HG02623 (cell line): ENCODE measurements at regions not wholly inside any gene's neighbourhood (a gene's known extent, or its start where the extent isn't known, plus 50 kb on each side); places are given as distances from the start of the nearest gene placed in this dataset.

ENCODE experiments used
- ATAC-seq: cut with Tn5 transposase; IDR thresholded peaks from one replicate; pipeline ENCODE4 v1.9.1; 2021; ENCODE audit warnings: moderate library complexity; ENCODE audit not compliant: unreplicated experiment

DNA sequence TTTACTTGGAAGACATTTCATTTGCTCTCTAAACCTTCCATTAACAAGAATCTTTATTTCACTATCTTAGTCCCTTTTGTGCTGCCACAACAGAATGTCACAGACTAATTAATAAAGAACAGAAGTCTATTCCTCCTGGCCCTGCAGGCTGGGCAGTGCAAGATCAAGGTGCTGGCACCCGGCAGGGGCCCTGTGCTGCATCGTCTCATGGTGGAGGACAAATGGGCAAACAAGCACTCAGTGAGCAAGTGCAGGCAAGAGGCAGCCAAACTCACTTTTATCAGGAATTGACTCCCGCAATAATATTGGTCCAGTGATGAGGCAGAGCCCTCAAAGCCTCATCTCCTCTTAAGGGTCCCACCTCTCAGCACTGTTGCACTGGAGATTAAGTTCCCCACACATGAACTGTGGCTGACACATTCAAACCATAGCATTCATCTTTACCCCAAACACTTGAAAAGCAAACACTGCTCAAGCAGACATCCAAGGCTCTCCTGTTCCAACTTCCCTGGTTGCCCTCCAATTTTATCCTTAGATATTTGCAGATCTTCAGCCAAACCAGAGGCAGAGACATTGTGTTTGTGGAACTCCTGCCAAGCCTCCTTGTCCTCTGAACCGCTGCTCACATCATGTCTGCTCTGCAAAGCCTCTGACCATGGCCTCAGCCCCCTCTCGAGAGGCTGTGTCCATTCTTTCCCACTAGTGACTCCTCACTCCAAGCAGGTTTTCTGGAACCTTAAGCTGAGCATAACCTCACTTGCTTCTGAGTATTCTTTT lies 404.4 kb upstream of the SOX11 start:
- no peak for ATAC-seq

DNA sequence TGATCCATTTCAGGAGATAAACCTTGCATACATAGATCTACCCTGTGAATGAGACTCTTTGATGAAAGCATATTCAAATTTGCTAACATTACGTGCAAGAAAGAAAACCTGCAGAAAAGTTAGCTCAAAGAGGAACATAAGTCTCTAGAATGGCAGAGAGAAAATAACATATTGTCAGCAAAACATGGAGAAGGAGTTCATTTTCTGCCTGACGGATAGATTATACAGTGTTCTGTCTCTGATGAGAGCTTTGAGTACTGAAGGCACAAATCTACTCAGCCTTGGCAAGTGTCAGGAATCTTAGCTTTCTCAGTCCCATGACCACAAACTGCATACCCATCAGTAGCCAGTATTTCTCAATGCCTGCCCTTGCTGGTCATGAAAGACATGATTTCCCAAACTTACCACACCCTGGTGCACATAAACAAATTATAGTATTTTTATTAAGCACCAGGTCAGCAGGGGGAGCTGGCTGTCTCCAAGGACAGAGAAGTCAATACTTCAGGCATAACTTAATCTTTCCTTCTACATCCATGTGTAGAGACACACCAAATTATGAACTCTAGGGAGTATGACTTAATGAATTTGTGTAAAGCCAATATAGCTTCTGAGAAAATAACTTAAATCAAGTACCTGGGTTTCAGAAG lies 401.2 kb upstream of the SOX11 start:
- ATAC-seq: no peak

DNA sequence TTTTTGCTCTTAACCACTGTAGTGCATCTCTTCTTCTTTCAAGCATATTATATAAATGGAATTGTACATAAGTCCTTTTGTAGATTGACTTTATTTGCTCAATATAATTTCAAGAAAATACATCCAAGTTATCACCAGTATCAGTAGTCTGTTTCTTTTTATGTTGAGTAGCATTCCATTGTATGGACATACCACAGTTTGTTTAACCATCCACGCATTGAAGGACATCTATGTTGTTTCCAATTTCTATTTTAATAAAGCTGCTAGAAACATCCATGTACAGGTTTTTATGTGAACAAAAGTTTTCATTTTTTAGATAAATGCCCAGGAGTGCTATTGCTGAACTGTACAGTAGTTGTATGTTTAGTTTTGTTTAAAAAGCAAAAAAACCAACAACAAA lies 387.5 kb upstream of the SOX11 start:
- ATAC-seq: no peak

DNA sequence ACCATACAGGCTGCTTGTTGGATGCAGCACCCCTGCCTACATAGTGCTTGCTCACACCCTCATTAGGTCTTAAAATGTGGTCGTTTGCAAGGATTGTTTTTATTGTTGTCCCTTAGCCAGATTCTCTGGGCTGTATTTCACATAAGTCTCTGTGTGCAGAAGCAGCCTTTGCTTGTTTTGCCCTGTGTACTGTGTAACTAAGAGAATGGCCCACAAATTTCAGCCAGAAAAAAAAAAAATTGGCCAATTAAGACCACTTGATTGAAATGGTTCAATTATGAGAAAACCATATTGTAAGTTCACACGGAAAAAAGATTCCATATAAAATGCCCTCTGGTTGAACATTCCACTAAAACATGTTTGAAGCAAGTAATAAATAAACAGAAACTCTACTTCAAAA lies 377.1 kb upstream of the SOX11 start:
- ATAC-seq: no peak

DNA sequence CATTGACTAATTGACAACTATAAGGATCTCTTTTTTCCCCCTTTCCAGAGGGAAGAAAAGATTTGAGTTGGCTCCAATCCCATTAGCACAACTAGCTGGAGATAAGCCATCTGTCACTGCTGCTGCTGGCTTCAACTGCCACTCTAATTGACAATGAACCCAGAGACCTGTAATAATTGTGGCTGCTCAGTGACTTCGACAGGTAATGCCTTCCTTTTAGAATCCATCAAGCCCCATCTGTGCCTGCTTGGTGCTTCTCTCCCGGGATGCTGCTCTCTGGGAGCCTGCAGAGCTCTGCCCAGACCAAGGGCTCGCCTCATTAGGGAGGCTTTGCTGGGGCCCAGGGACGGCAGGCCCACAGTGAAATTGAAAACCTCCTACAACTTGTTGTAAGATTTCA lies 376.7 kb upstream of the SOX11 start:
- ATAC-seq: no peak

DNA sequence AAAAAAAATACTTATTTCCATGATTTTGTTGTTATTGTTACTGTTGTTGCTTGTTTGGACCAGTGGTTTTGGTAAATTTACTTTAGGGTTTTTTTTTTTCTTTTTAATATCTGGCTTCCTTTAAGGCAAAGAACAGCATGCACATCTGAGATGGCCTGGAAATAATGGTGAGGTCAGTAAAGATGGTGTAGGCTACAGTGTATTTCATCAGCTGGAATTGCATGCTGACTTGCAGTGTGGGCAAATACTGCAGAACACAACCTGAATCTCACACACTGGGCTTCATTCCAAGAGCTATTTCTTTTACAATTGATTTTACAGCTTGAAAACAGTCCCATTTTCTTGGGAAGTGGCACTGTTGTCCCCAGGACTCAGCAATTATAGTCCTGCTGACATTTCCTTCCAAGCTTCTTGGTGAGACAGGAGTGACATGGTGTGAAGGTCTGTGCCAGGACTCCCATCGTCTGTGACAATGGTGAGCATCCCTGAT lies 376.1 kb upstream of the SOX11 start:
- no peak for ATAC-seq

DNA sequence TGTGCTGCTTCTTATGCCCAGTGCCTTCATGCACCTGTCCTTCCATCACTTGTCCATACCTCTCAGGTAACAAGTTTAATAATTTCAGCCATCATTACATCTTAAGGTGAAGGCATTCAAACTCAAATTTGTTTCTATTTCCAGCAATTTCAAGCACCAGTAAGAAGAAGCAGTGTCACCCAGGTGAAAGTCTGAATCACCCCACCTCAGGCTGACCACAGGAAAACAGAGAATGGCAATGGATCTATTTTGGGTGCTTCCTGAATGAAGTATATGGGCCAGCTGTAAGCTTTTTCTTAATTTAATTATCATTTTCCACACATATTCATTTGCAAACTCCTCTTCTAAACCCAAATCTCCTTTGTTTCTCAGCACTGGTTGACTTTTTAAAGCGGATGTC lies 372.7 kb upstream of the SOX11 start:
- no peak for ATAC-seq

DNA sequence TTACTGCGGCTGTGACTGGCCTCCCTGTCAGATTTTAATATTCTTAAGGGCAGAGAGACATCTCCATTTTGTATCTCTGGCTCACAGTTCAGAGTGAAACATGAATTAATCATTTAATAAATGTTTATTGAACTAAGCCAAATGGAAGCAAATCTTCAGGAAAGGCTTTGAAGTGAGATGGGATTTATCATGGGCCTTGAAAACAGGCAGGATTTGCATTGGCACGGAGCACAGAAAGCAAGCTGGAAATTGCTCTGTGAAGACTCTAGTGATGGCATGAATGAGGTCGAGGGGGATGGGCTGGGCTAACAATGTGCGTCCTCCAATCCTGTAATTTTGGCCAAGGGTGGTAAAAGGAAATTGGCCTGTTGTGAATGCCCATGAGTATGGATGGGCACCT lies 369.8 kb upstream of the SOX11 start:
- ATAC-seq: no peak

DNA sequence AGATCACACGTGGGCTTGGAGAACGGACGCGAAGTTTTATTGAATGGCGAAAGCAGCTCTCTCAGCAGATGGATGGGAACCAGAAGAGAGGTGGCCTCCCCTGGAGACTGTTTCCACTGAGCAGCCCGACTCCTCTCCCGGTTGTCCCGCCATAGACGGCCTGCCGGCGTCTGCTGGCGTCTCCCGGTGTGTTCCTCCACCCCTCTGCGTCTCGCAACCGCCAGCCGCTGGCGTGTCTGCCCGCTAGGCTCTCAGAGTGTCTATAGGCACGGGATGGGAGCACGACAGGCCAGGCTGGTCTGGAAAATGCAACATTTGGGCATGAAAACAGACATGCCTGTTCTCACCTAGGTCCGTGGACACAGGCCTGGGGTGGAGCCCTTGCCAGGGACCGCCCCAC lies 366.7 kb upstream of the SOX11 start:
- ATAC-seq: no peak

DNA sequence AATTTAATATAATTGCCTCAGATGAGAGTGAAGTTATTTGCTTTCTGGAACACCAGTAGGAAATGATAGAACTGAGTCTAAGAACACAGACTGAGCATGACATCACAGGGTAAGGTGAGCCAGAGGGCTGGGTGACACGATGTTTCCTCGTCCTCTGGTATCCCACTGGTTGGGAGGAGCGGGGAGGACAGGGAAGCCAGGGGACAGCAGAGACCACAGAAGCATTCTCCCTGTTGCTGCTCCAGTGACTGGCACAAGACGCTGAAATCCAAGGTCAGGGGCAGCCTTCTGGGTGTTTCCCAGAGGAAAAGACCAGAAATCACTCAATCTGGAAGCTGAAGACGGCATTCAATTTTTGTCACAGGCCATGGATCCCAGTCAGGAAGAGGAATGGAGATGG lies 363.4 kb upstream of the SOX11 start:
- no peak for ATAC-seq

DNA sequence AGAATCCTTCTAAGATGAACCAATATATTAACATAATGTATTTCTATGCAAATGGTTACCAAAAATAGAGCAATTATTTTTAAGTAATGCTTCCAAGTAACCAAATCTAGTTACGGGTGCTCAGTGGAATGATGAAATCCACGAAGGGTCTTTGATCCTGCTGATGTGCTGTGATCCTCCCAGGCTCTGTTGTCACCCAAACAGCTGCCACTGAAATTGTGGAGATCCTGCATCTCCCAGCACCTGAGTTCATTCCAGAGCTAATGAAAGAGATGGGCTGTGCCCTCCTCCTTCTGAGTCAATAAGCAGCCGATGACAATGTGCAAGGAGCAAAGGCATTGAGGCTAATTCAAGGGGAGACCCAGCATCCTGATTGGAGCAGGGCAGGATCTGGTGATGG lies 362.4 kb upstream of the SOX11 start:
- ATAC-seq: no peak

DNA sequence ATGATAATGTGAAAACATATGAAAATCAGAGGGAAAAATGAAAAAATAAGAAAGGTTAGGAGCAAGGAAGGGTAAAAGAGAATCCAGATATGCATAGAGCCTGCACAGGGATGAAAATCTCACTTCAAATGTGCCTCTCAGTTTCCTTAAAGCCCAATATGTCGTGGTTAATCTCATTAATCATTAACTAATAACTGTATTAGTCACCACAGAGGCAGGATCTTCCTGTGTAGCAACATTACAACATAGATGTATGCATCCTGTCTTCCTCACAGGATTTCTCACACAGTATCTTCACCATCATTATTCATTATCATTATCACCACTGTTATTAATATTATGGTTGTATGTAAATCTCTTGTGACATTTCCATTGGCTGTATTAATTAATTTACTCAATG lies 361.2 kb upstream of the SOX11 start:
- ATAC-seq: no peak

DNA sequence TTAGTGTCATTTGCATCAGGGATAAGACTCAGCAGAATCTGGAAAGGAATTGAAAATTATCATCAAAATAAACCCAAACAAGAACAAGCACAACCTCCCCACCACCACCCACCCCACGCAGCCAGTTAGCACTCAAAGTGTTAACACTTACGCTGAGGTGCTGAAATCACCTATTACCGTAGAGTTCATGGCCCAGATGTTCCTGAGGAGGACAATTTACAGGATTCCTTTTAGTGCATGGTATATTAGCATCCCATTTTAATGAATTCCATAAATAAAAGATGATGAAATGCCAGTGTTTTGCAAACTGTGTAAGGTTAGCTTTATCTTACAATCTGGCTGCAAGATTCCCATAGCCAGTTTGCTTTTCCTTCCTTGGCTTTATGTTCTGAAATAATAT lies 359.3 kb upstream of the SOX11 start:
- no peak for ATAC-seq

DNA sequence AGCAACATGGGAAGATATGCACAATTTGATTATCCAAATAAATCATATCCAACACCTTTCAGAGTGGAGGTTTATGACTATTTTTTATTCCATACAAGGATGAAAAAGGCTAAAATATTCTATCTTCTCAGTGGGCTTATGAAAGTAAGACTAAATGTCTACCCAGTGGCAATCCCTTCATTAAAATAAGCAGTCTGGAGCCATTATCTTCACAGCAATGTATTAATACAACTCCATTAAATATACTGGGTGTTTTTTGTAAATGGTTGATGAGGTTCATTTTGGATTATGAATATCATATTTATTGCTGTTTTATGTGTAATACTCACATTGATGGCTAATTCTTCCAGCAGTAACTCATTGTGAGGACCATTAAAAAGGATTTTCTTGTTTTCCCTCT lies 352.7 kb upstream of the SOX11 start:
- no peak for ATAC-seq

DNA sequence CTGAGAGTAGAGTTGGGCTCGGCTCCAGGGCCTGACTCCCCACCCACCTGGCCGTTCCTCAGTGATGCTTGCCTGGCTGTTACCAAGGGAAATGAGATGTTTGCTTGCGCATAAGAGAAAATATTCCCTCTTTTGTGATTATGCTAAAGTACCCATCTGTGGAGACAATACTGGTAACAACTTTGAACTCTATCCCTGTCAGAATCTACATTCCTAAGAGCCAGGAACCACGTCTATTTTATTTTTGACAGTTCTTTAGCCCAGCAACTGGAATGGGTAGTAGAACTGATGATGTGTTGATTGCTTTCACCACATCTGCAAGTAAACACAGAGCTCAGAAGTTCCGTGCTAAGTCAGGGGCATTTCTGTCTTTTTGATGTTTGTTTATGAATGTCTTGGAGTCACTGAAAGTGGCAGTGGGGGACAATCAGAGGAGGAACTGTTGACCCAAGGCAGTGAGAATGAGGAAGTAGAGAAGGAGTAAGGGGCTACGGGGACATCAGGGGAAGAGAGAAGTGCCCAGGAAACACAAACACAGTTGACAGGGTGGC lies 348.3 kb upstream of the SOX11 start:
- no peak for ATAC-seq

DNA sequence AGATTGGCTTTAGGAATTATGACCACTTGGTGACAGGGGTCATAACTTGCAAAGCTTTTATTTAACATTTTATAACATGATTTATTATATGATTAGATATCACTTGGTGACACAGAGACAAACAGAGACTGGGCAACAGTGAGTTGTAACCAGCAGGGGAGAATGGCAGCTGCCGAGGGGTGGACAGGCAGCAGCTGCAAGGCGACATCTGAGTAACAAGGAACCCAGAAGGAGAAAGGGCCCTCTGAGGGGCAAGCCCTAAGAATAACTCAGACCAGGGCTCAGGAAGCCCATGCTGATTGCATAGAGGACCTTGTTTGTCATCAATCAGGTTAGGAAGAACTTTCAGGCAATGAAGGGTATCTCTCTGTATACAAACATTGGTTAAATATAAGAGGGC lies 339.9 kb upstream of the SOX11 start:
- ATAC-seq: no peak

DNA sequence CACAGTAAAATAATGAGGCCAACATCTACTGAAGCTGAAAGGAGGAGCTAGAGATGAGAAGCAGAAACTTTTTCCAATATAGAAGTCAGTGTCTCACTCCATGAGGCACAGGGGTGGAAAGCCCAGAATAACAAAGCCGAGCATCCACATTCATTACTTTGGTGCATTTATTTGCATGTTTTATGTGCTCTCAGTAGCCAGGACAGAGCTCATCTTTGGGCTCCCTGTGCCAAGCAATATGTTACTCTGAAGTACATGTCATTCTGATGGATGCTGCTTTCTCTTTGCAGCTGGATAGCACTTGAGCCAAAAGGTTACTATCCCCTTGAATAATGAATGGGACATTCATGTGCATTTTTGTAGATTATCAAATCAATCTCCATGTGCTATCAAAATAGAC lies 338.6 kb upstream of the SOX11 start:
- no peak for ATAC-seq

DNA sequence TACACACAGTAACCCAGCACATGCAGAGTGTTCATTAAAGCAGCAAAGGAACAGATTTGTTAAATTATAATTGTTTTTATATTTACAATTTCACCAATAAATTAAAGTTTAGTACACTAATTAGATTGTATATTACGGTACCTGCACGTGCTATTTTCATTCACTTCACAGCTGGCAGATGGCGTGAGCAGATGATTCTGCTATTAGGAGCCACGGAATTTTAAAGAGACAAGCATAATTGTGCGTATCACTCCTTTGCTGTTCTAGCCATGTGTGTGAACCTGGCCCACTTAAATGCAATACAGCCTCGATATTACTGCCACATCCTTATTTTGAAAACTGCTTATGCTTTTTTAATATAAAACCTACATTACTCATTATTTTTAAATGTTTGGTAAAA lies 332.8 kb upstream of the SOX11 start:
- ATAC-seq: no peak

DNA sequence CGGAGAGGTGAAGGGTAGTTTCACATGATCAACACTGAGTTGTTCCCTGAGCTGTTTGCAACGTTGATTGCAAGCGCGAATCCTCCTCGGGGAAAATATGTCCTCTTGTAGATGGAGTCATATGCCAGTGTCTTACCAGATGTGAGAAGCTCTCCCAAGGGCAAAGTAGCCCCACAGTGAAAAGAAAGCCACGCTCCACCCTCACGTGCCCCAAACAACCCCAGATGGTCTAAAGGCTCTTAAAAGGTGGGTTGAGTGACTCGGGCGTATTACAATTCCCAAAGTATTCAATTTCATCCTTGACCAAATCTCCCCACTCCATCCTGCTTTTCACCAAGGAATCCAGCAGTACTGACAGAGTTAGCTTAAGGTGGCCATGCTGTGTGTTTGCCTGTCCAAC lies 332.1 kb upstream of the SOX11 start:
- ATAC-seq: no peak

DNA sequence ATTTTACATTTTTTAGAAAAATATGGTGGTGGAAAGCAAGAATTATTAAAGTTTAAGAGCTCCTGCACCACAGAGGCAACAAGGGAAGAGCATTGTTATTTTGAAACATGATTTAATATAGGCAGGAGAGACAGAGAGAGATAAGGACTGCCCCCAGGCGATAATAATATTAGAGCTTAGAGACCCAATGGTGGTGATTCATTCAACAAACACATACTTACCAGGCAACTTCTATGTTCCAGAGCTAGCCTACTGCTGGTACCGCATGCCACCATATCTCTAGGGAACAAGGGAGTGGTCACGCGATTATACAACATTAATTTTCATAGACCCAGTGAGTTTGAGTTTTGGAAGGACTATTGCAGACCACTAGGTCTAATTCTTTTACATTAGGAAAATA lies 327.8 kb upstream of the SOX11 start:
- no peak for ATAC-seq

DNA sequence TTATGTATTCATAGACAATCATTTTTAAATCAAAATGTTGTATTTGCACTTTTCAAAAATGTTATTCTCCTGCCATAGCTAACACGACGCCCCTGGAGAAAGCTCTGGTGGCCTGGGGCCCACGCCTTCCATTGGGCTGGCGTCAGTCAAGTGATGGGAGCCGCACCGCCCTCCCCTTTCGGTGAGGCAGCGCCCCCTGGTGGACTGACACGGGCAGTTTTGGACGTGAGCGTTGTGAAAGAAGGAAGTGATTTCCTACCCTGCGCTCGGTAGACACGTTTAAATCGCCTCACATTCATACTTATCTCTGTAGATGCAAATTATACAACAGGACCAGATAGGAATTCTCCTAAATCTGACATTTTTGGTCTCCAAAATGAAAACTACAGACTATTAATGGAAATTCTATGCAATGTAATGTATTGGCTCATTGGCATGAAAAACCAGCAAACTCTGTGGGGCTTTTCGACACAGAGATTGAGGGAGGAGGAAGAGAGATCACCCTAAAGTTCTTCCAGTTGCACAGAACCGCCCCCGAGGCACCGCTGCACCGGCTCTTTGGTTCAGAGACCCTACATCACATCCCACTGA lies 326.2 kb upstream of the SOX11 start:
- peak; percentile 96 for ATAC-seq

DNA sequence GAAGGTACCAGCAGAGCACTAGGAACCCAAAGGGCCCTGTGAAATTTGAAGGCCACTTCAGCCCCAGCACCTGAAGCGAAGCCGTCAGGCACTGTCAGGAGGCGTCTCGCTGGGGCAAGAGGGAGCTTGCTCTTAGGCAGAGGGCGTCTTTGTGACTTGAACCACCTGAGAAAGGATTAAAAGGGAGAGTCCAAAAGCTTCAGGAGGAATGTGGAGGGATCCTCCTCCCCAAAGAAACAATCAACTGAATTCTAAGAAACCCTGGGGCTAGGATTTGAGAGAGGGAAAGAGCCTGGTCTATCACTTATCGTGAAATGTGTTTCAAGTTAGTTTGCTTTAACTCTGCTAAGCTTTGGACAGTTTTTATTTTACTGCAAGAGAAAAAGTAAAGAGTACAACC lies 324.9 kb upstream of the SOX11 start:
- ATAC-seq: no peak
